ENCODE measurements at regions not wholly inside any gene's neighbourhood (a gene's known extent, or its start where the extent isn't known, plus 50 kb on each side); places are given as distances from the start of the nearest gene placed in this dataset.
"Not testable (repeated sequence)": the region's sequence is repeated elsewhere in the genome, so short reads cannot be mapped to it uniquely, and the experiment has no call there.

DNA sequence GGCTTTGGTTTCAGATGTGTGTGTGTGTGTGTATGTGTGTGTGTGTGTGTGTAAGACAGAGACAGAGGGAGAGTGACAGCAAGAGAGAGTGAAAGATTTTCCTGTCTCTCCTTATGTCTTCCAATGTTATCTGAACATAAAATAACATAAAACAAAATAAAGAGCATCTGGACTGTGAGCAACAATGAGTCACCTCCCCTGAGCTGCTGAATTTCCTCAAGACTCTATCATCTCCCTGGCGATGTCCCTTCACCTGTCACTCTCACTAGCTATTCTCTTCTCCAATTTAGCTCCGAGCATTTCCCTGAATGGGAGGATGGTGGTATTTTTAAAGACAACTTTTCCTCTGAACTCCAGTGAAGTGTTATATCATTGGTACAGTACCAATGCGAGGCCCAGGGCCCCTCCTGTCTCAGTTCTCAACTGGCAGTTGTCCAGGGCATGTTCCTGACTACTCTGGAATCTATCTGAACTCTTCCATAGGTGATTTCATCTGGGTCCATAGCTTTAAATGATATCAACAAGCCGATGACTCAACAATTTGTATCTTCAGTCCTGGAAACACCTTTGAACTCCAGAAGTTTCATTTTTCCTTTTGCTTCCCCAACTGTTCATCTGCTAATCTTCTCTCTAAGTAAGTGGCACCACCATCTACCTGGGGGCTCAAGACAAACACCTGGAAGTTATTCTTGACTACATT lies 195.0 kb upstream of the CLNK start:
- DNase-seq = no peak

DNA sequence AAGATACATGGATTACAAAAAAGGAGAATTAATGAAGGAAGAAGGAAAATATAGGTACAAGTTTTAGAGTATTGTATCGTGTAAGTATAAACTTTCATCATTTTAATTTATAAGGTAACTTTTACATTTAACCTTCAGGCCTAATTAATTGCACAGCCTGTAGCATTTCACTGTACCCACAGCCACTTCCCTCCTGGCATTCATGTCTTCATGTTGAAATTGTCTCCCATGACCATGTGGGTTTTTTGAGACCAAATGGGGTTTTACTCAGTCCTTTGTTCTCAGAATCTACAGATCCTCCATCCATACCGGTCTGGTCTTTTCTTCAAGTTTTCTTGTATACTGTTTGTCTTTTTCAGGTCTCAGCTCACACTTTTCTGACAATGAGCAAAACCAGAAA lies 194.3 kb upstream of the CLNK start:
- DNase-seq = no peak

DNA sequence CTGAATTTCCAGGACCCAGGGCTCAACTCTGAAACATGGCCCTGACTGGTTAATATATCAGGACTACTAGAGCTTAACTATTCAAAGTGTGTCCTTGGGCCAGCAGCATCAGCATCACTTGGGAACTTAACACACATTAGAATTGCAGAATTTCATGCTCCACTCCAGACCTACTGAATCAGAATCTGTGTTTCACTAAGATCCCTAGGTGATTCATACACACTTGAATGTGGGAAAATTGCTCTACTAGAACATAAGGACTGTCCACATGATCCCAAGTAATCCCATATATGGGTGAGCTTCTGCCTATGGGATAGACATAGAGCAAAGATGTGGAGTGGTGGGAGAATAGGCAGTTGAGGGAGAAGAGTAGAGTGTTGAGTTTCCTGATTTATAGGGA lies 192.5 kb upstream of the CLNK start:
- DNase-seq = no peak

DNA sequence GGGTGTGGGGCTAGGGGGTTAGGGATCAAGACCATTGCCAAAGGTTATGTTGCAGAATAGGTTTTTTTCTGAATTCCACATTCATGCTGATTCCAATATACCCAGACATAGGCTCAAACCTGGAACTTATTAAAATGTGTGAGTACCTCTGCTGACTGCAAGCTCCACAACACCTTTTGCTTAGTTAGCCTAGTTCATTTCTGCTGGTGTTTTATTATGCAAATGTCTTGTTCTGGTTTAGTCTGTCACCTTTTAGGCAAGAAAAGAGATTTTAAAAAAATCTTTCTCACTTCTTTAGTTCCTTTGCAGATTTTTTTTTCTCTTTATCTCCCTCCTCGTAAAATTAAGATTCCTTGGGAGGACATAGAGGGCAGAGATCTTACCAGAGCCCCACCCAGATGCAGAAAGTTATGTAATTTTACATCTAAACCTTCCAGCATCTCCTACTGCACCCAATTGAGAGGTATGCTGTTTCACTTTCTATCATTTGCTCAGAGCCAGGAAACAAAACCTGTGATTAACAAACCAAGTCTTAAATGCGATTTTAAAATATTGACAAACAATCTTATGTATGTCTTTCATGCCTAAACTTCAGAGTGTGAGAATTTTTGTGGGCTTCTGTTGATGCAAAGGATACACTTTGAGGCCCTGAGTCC lies 190.7 kb upstream of the CLNK start:
- no peak for DNase-seq

DNA sequence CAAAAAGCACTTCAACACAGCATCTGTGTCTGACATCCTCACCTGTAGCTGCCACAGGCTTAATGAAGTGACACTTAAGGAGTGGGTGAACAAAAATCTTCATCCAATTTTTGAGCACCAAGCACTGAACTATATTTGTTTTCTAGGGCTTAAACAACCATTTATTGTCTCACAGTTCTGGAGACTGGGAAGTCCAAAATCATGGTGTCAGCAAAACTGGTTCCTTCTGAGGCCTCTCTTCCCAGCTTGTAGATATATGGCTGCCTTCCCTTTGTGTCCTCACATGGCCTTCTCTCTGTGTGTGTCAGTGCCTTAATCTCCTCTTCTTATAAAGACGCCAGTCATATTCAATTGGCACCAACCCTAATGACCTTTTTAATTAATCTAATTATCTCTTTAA lies 189.2 kb upstream of the CLNK start:
- DNase-seq = no peak

DNA sequence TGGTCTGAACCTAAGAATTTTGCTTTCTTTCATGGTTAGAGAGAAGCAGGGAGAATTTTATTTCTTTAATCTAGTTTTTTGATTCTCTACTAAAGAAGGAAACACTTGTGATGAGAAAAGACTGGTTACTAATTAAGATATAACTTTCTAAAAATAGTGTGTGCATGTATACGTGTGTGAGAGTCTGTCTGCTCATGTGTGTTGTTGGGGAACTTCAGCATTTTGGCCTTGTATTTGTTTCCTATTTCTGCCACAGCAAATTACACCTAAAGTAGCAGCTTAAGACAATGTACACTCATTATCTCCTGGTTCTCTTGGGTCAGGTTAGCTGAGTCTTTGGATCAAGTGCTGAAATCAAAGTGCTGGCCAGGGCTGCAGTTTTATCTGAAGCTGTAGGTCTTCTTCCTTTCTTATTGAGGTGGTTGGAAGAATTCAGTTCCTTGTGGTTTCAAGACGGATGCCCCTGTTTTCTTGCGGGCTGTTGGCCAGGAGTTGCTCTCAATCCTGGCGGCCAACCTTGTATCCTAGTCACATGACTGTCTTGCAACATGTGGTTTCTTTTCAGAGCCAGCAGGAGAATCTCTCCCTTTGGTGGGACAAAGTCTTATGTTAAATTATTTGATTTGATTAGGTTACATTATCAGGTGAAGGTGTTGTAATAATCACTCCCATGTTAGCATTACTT lies 188.4 kb upstream of the CLNK start:
- DNase-seq = no peak

DNA sequence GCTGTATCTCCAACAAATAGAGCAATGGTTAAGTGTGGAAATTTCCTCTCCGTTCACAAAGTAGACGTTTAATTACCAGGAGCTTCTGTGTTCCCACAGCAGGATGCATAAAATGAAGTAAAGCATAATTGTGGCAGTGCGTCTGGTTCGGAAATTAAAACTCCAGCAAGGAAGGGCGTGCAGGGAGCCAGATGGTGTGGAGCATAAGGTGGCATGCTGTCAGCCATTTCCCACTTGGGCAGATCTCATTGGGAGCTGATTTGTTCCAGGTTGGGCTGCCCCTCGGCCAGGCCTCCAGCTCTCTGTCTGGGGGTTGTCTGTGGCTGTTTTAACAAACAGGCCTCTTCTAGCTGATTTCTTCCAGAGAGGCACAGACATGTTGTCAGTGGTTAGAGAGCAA lies 182.1 kb upstream of the CLNK start:
- peak; percentile 6 for DNase-seq

DNA sequence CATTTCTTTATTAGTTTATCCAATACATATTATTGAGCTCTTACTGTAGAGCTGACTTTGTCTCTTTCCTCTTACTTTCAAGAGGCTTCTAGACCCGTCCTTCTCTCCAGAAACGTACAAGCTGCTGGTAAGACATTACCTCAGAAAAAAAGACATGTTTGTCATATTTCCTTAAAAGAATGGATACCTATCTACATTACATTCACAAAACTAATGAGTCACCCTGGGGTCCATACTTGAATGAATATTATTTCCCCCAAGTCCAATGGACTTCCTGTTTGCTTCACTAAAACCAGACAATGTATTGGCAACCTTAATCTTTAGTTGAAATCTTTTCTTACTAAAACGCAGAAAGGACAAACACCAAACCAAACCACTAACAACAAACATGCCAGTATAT lies 176.5 kb upstream of the CLNK start:
- DNase-seq = no peak

DNA sequence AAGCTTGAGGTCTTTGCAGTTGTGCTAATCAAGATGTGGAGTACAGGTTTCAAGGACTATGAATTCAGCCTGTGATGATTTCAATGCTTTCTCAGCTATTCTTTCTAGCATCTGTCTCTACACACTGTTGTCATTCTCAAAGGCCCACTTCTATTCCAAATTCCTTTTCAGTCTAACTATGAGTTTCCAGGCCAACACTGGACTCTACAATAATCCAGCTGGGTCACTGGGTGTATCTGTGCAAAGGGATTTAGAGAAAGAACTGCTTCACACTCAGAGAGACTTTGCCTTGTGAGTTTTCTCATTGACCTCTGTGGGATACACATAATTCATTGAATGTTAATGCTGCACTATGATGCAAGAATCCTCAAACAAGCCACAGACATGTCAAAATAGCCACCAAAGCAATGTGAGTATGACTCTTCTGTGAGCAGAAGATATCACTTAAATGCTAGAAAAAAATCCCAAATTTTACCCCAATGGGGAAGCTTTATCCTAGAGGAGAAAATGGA lies 171.8 kb upstream of the CLNK start:
- no peak for DNase-seq

DNA sequence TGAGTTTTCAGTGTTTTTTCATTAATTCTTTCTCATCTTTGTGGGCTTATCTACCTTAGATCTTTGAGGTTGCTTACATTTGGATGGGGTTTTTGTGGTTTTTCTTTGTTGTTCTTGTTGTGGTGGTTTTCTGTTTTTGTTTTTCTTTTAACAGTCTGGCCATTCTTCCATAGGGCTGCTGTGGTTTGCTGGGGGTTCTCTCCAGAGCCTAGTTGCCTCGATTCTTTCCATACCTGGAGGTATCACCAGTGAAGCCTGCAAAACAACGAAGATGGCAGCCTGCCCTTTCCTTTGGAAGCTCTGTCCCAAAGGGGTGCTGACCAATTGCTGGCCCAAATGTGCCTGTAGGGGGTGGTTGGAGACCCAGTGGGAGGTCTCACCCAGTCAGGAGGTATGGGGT lies 168.6 kb upstream of the CLNK start:
- no peak for DNase-seq

DNA sequence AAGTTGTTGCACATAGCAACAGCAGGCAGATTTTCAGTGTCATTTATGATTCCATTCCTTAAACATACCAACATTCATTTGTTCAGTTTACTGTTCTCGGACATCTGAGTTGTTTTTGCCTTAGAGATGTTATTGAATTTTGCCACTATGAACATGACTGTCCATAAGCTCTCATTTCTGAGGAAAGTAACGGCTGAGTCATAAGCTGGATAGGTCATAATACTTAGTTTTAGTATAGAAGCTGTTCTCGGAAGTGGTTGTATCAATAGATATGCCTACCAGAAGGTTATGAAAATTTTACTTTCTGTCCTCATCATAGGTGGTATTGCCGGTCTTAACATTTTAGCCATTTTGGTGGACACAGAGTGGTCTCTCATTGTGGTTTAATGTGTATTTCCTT lies 157.1 kb upstream of the CLNK start:
- DNase-seq = no peak

DNA sequence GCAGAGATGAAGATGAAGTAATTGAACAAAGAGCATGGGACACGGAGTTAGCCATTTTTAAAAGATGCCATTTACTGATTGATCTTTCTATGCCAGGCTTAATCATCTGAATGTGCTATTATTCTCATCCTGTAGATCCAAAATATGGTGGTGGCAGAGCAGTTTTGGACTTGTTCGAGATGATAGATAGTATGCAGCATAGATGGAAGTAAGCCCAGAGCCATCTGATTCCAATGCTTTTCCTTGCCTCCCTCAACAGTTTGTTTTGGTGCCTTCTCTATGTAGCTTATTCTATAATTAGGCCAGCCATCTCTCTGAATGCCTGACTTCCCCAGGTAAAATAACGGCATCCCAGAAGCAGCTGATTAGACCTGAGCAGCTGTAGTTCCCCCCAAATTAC lies 152.6 kb upstream of the CLNK start:
- DNase-seq = no peak

DNA sequence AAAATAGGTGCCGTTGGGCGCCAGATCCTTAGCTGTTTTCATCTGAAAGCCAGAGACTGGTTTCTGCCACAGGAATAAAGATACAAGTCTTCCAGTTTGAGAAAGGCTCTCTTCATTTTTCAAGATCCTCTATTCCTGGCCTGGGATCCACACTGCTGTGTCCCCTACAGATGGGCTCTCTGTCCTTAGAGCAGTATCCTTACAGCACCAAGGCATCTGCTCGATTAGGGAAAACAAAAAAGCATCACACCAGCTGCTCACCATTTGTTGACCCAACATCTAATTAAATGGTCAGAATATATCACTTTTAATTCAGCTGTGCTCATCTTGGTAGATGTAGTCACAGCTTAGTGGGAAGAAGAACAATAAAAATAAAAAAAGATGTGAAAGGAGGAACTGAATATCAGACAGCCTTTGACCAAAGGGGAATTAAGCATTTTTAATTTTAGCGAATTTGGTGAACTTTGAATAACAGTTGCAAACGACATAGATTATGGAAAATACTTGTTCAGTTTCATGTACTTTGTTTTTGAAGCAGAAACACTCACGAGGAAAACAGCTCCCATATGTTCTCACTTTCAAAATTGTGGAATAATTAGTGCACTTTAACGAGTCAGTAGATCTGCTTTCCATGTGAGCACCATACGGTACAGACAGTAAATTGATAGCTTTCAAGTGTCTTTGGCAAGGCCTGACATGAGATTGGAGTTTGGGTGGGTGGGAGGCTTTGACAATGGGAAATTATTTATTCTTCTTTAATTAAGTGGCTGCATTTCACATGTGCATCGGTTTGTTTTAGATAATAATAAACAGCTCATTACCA lies 148.4 kb upstream of the CLNK start:
- no peak for DNase-seq

DNA sequence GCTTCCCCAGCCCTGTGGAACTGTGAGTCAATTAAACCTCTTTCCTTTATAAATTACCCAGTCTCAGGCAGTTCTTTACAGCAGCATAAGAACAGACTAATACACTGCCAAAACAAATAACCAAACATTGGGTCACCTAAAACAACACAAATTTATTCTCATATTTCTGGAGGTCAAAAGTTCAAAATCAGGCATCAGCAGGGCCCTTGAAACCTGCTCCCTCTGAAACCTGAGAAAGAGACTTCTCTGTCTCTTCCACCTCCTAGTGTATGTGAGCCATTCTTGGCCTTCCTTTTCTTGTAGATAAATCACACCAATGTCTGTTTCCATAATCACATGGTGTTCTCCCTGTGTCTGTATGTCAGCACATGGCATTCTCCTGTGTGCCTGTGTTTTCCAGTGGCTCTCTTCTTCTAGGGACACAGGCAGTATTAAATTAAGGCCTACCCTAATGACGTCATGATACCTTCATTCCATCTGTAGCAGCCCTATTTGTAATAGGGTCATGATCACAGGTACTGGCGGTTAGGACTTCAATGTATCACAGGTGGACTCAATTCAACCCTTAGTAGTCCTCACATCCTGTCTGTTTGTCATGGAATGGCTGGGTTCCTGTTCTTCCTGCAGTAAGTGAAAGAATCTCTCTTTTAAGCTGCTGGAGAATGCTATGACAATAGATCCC lies 147.3 kb upstream of the CLNK start:
- DNase-seq = no peak

DNA sequence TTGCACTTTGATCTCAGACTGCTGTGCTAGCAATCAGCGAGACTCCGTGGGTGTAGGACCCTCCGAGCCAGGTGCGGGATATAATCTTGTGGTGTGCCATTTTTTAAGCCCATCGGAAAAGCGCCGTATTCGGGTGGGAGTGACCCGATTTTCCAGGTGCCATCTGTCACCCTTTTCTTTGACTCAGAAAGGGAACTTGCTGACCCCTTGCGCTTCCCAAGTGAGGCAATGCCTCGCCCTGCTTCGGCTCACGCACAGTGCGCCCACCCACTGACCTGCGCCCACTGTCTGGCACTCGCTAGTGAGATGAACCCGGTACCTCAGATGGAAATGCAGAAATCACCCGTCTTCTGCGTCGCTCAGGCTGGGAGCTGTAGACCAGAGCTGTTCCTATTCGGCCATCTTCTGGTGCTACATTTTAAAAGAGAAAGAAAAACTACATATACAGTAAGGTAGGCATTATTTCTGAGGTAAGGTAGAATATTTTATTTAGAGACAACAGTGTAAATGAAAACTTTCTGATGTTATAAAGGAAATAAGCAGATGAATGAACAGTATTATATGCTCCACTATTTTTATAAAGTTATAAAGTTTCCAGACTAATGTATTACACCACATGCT lies 144.5 kb upstream of the CLNK start:
- DNase-seq = not testable (repeated sequence)

DNA sequence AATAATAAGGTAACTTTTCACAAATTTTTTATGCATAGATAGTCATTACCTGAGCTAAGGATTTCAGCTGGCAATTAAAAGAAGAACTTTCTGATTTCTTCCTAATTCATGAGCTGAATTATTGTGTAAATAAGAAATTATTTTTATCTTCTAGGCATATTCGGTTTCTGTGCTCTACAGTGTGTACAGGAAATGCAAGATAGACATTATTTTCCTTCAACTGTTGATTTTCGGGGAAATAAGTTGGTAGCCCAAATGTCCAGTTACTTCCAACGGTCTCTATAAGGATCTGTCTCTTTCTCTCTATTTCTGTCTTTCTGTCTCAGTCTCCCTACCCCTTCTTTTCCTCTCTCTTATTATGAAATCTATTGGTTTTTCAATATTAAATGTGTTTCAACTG lies 137.3 kb upstream of the CLNK start:
- no peak for DNase-seq

DNA sequence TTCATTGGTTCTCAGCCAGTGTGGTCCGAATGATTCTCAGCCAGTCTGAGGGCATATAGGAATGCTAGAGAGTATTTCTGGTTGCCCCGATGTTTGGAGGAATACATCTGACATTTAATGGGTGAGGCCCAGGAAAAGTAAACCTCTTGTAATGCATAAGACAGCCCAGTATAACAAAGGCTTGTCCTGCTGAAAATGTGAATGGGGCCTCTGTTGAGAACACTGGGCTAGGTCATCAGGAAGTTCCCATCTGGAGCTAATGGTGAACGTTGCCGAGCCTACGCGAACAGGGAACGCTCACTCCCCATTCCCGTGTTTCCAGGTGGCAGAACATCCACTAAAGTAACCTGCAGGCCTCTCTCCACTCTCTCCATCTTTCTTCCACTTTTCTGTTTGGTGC lies 132.0 kb upstream of the CLNK start:
- DNase-seq = no peak

DNA sequence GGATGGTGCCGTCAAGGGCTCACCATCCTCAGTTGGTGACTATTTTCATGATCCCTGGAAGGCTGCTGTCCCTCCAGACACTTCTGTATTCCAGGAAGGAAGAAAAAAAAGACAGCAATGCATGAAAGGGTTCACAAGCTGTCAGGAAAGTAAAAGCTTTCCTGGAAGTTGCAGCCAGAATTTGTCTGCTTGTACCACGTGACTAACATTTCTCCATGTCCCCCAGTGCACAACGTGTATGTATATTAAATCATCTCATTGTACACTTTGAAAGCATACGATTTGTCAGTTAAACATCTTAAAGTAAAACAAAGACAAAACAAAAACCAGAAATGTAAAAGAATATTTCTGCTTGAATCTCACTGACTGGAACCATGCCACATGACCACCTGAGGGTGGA lies 127.4 kb upstream of the CLNK start:
- DNase-seq = no peak

DNA sequence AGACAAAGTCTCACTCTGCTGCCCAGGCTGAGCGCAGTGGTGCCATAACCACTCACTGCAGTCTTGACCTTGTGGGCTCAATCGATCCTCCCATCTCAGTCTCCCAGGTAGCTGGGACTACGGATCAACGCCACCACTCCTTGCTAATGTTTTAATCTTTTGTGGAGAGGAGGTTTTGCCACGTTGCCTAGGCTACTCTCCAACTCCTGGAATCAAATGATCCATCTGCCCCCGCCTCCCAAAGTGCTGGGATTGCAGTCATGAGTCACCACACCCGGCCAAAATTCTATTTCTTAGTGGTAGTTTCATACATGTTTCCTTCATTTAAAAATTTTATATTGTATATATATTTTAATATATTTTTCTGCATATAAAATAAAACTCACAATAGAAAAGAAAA lies 125.8 kb upstream of the CLNK start:
- DNase-seq = no peak

DNA sequence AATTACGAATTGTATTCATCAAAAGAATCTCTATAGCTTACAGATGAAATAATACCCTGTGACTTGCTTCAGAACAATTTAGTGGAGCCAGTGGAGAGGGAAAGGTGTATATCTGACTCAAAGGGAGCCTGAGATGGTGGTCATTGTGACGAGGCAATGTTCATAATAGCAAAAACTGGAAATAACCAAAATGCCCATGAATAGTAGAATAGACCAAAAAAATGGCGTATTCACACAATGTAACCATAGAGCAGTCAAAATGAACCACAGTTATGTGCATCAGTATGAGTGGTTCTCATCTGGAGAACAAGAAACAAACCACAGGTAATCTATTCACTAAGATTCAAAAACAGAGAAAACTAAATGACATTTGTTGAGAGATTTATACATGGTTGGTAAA lies 125.3 kb upstream of the CLNK start:
- DNase-seq = no peak

DNA sequence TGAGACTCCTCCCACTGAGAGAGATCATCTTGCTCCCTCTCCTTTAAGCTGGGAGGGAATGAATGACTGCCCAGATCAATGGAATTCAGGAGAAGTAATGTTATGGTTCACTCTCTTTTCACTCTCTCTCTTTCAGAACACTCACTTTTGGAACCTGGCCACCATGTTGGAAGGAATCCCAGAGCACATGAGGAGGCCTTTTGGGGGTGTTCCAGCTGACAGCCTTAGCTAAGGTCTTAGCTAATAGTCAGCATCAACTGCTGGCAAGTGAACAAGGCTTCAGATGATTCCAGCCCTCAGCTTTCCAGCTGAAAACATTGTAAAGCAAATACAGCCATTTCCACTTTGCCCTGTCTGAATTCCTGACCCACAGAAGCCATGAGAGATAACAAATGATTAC lies 124.0 kb upstream of the CLNK start:
- DNase-seq = no peak

DNA sequence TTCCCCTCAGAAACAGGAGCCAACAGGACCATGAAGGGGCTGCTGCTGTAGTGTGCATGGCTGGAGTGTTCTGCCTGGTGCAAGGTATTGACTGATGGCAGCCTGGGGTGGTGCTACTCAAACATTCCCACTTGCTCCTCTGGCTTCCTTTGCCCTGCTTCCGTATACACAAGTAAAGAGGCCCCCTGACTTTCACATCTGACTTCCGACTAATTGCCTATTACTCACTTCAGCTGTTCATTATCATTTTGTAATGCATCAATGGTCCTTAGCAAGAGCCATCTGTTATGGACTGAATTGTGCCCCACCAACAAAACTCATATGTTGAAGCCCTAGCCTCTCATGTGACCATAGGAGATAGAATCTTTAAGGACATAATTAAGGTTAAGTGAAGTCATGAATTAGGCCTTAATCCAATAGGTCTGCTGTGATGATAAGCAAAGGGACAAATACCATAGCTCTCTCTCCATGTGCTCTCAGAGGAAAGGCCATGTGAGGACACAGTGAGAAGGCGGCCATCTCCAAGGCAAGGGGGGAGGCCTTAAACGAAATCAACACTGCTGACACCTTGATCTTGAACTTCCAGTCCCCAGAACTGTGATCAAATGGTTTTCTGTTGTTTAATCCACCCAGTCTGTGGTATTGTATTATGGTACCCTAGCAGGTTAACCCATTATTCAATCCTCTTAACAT lies 122.5 kb upstream of the CLNK start:
- DNase-seq = no peak
